HG02571 (cell line): ENCODE measurements at regions not wholly inside any gene's neighbourhood (a gene's known extent, or its start where the extent isn't known, plus 50 kb on each side); places are given as distances from the start of the nearest gene placed in this dataset.

Experiments used
- ATAC-seq: cut with Tn5 transposase; IDR thresholded peaks from one replicate; pipeline ENCODE4 v1.9.1; 2021; ENCODE audit warnings: mild to moderate bottlenecking, moderate library complexity; ENCODE audit not compliant: unreplicated experiment

GRCh38 chr6:105991561-105992314 is 94.4 kb upstream of the PRDM1 start:
- peak; percentile 27 for ATAC-seq

DNA sequence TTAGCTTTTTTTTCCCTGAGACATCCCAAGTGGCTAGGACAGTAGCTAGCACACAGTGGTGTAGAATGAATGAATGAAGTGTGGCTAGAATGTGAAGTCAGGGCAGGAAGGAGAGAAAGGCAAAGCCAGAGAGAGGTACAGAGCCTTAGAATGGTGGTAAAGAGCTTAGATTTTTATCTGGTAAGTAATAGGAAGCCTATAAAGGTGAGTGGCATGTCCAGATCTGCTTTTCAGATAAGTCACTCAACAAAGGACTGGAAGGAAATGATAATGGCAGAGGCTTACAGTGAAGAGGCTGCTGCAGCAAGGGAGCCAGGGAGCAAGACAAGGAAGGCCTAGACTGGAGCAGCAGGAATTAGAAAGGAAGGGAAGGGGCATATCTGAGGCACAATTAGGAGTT is 96.0 kb upstream of the PRDM1 start:
- ATAC-seq, result no peak

DNA sequence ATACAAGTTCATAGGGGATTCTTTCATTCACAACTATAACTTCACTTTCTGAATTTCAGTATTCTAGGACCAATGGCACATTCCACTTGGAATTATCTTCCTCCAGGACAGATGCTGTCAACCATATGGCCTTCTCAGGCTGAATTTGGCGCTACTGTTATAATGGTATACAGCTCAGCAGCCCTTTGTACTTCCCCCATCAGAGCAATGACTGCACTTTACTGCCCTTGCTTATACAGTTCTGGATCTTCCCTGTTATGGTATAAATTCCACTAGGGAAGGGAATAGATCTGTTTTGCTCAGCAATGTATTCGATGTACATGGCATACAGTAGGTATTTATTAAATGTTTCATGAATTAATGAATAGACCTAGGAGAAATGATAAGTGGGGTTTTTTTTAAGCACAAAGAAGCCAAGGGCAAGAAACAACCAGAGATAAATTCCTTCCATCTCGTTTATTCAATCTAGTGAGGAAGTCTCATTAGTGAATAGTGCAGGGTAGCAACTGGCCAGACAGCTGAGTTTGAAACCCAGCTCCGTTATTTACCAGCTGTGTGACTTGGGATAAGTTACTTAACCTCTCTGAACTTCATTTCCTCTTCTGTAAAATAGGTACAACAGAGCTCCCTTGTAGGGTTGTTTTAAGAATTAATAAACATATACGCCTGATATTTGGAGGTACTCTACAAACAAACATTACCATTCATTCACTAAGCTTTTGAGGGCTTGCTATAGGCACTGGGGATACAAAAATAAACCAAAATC is 97.1 kb upstream of the PRDM1 start:
- ATAC-seq, result no peak

GRCh38 chr6:105988321-105988720 is 97.8 kb upstream of the PRDM1 start:
- ATAC-seq, result no peak

DNA sequence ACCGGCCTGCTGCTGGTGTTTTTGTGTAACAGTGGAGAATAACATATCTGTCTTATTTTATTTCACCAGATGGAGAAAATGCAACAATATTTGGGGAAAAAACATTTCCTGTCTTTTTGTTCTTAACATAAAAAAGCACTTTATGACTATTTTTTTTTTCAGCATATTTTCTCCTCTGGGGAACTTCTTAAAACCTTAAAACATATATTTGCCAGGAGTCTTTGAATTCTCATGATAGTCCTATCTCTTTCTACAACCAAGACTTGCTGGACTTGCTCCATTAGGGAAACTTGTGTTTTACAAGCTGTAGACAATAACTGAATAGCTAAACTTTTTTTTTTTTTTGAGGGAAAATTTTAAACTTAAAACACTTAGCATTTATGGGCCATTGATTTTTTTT is 98.6 kb upstream of the PRDM1 start:
- ATAC-seq, result no peak

DNA sequence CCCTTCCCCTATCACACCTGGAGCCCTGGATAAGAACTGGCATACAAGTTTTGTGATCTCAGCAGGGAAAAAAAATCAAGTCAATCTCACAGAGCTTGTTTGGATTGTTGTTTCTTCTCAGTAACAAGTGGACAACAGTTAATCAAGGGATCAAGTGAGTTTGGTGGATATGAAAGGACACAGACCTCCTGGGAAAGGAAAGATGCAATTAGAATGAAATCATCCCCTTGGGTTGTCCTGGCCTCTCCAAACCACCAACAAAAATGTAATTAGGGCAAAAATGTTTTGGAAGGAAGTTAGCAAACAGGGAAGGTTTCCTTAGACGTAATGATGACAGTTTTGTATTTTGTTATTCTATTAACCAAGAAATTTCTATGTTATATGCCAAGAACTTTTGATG is 99.1 kb upstream of the PRDM1 start:
- ATAC-seq, result no peak

DNA sequence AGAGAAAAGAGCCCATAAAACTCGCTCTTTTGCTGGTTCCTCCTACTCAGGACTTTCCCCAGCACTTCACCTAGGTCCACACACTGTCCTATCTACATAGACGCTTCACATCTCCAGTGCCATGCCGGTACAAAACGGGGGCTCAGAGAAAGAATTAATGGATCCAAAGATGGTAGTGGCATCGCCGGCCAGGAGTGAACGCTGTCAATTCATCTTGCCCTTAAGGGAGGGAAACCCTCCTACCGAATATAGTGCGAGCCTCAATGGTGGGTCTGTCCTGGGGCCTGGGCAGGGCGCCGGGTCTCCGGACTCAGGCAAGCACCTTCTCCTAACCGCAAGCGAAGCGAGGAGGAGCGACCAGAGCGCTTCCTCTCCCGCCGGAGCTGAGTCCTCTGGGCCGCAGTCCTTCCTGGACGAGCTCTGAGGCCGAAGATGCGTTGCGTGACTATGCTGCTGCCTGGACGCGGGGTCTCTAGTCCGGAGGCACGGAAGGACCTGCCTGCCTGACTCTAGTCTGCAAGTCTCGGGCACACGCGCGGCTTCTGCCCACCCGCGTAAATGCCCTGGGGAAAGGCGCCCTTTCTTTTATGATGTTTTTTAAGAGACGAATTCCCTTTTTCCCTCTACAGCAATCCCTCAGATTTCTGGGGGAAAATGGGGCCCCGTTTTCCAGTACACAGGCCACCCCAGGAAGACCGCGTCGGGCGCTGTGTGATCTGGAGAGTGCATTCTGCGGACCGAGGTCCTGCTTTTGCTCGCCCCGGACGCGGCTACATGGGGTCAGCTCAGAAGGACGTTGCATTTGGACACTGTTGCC is 100.1 kb upstream of the PRDM1 start:
- no peak for ATAC-seq

DNA sequence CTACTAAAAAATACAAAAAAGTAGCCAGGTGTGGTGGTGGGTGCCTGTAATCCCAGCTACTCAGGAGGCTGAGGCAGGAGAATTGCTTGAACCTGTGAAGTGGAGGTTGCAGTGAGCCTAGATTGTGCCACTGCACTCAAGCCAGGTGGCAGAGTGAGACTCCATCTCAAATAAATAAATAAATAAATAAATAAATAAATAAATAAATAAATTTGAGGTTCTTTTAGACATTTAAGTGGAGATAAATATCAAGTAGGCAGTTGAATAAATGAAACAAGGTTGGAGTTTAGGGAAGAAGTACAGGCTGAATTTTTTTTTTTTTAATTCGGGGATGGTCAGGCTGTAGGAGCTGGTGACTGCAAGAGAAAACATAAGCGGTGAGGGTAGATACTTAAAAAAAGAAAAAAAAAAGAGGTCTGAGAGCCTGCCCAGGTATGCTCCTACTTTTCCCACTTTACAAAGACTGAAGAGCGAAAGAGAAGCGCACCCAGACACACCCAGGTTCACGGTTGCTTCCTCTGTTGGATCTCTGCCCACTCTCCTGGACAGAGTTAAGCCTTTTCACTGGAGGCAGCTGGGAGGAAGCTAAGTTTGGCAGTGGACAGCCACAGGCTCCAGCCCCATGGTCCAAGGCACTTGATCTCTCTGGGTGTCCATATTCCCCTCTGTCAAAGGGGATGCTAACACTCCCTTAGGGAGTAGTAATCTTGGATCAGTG is 100.9 kb upstream of the PRDM1 start:
- ATAC-seq, result no peak

DNA sequence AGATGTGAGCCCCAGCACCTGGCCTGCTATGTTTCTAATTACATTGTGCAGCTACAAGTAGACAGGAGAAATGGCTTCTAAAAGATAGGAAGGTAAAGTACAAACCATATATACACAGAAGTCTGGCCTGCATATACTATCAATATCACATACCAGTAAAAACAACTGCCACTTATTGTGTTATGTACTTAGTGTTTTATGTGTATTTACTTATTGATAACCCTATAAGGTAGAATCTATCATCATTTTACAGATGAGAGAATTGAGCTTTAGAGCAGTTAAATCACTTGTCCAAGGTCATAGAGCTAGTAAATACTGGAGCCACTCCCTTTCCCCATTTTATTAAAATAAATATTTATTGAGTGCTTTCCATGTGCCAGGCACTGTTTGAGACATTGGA is 102.4 kb upstream of the PRDM1 start:
- no peak for ATAC-seq

DNA sequence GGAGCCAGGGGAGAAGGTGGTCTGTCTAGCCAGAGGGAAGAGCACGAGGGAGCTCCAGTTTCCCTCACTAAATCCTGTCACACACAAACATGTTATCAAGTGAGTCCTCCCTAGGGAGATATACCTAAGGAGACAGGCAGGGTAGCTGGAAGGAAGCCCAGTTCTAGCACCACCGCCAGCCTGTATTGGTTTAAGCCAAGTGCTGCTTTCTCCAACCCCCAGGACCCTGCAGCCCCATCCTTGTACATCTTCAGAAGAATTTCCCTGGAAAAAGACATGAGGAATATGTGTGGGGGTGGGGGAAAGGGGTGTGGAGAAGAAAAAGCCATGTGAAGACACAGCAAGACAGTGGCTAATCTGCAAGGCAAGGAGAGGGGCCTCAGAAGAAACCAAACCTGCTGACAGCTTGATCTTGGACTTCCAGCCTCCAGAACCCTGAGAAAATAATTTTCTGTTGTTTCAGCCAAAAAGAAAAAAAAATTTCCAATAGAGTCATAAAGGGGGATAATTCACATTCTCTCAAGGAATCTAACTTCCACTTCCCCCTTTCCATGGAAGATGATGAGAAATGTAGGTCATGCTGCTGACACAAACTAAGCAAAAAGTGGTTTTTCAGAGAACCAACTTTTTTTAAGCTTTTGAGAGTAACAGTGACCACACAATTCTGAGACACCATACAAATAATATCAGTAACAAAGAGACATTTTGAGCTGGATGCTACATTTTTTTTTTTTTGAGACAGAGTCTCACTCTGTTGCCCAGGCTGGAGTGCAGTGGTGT is 103.2 kb upstream of the PRDM1 start:
- no peak for ATAC-seq

DNA sequence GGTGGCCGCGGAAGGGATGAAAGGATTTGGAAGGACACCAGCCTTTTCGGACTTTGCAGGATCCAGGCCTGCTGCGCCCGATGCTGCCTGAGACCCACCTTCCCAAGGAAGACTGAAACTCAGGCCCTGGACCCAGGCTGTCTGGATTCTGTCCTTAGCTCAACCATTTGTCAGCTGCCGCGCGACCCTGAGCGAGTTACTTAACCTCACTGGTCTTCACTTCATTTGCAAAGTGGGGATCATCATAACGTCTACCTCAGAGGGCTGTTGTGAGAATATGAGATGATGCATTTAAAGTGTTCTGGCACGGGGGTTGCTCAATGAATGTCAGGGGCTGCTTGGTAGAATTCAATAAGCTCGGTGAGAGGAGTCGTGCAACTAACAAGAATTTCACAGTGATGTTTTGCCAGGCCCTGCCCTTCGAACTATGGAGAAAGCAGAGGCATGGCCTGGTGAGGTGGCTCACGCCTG is 104.2 kb upstream of the PRDM1 start:
- ATAC-seq, result no peak

DNA sequence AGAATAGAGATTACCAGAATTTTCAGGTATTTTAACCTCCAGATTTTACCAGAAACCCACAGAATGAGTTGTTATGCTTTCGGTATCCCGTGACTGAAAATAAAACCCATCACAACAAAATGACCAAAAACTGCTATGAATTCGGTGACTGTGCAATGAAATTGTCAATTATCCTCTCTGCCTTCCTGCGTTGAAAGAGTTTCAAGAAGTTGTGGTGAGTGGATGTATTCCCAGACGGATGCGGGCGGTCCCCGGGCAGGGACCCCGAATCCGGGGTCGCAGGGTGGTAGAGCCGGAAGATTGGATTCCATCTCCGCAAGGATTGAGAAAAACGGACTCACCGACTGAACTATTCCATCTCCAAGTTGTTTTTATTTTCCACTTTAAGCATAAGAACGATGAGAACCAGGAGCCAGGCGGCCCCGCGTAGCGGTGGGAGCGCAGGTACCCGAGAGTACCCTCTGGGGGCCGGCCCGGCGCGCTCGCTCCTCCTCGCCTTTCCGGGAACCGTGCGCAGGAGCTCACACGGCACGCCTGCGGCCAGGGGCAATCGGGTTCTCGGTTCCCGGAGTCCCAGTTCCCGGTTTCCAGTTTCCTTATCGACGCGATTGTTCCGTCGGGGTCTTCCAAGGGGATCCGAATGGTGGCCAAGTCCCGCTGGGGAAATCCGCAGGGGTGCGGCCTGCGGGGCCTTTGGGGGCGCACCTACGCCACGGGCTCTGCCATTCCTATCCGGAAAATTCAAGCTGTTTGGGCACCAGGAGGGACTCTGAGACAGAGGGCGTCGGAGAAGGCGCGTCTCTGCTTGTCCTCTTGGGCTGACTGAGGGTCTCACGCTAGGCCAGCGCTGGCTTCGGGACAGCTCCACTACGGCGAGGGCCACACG is 104.9 kb upstream of the PRDM1 start:
- ATAC-seq, result no peak

- ATAC-seq, result no peak
Measured at GRCh38 chr6:105978974-105979373, 107.2 kb upstream of the PRDM1 start.

GRCh38 chr6:105977934-105978504 is 108.1 kb upstream of the PRDM1 start:
- no peak for ATAC-seq

GRCh38 chr6:105974986-105975385 is 111.2 kb upstream of the PRDM1 start:
- ATAC-seq, result no peak

DNA sequence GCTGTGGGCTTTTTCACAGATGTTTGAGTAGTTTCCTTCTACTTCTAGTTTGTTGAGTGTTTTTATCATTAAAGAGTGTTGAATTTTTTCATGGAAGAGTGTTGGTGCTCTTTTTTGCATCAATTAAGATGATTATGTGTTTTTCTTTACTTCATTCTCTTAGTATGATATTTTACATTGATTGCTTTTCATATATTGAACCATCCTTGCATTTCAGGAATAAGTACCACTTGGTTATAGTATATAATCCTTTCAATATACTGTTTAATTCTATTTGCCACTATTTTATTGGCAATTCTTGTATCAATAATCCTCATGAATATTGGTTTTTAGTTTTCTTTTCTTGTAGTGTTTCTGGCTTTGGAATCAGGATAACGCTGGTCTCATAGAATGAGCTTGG is 113.7 kb upstream of the PRDM1 start:
- ATAC-seq, result no peak

DNA sequence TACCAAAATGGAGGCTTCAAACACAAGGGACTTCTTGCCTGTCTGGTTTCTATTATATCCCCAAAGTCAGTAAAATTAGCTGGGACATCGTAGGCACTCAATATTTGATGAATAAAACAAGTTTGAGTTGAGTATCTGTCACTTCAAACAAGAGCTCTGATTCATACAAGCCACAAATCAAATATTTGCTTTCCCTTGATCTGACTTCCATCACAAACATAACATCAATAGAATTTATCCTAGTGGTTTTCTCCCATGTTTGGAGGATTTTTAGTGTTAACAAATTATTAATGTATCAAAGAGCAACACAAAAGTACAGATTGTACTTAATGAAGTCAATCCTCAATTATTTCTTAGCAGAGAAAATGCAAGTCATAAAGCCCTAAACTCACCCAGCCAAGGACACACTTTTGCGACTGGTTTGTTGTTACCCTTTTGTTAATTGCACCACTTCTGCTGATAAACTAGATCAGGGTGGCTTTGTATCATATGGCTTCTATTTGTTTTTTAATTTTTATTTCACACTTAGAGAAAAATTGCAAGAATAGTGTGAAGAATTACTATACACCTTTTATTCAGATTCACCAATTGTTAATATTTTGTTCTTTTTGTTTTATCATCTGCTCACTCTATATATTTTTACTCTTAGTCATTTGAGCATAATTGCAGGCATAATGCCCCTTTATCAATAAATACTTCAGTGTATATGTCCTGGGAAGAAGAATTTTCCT is 117.4 kb upstream of the PRDM1 start:
- ATAC-seq, result no peak
